A549 (cell line): ENCODE measurements at regions not wholly inside any gene's neighbourhood (a gene's known extent, or its start where the extent isn't known, plus 50 kb on each side); places are given as distances from the start of the nearest gene placed in this dataset.
"Not testable (repeated sequence)": the region's sequence is repeated elsewhere in the genome, so short reads cannot be mapped to it uniquely, and the experiment has no call there.

Source experiments
- ATAC-seq, 2 experiments: fragments of 200-7000 bp in 1 of 2; fragments of >200 bp in 1 of 2; cut with Nextera tagmentation in 1 of 2; cut with Tn5 transposase in 1 of 2; 3 replicates each; pipeline versions ENCODE4 v1.8.0 to v1.9.1; 2018 to 2020; ENCODE audit warnings: mild to moderate bottlenecking in 1 of 2, moderate library complexity in 1 of 2
- CTCF ChIA-PET: fragments of 300-600 bp; sonication (Branson Sonifier 250); formaldehyde crosslinking; extraction: SDS; loops from one replicate; lab custom pipeline; 2021; ENCODE audit warnings: antibody characterized with exemption, inconsistent platforms; lab: Yijun Ruan, JAX
- POLR2A ChIA-PET: fragments of 350-600 bp; formaldehyde crosslinking; extraction: SDS; loops from one replicate; lab custom pipeline; 2021; ENCODE audit warnings: antibody characterized with exemption, inconsistent platforms; lab: Yijun Ruan, JAX
- DNase-seq, 2 experiments: peaks; one replicate each; pipeline versions ENCODE4 v3.0.0 to v3.0.0-alpha.2; 2011 to 2016; ENCODE audit warnings: low read depth in 1 of 2, low spot score in 1 of 2
- FAIRE-seq: peaks from 2 replicates; lab custom pipeline; 2011; peaks lifted over from hg19 to GRCh38; lab: Jason Lieb, UNC
- H3K27ac ChIP-seq, 2 experiments: fragments of >200 bp; sonication (Bioruptor Twin); formaldehyde crosslinking; 3 replicates each; pipeline ENCODE4 v1.5.1; 2016 to 2017
- H3K4me1 ChIP-seq: fragments of >200 bp; sonication (Bioruptor Twin); formaldehyde crosslinking; 3 replicates; pipeline ENCODE4 v1.6.1; 2016
- H3K4me2 ChIP-seq: fragments of >200 bp; sonication (Bioruptor Twin); formaldehyde crosslinking; 3 replicates; pipeline ENCODE4 v1.6.1; 2016
- H3K4me3 ChIP-seq: fragments of >200 bp; sonication (Bioruptor Twin); formaldehyde crosslinking; 3 replicates; pipeline ENCODE4 v1.5.1; 2016
- H3K9me3 ChIP-seq: fragments of >200 bp; sonication (Bioruptor Twin); formaldehyde crosslinking; 3 replicates; pipeline ENCODE4 v1.6.1; 2016
- CBX8 ChIP-seq: fragments of 200-600 bp; sonication (generic); IDR thresholded peaks from 2 replicates; pipeline ENCODE4 v1.6.1; 2016
- CEBPB ChIP-seq, 2 experiments: fragments of >200 bp in 1 of 2; sonication (Bioruptor Twin) in 1 of 2; formaldehyde crosslinking in 1 of 2; IDR thresholded peaks; 2 replicates each; pipeline ENCODE4 v1.6.1; 2012 to 2016
- CHD4 ChIP-seq: fragments of 200-600 bp; sonication (generic); IDR thresholded peaks from 2 replicates; pipeline ENCODE4 v1.6.1; 2016; ENCODE audit warnings: antibody characterized with exemption, mild to moderate bottlenecking, borderline replicate concordance
- EP300 ChIP-seq, 2 experiments: fragments of >200 bp; sonication (Bioruptor Twin); formaldehyde crosslinking; IDR thresholded peaks; 2 replicates in 1 of 2; 3 replicates in 1 of 2; pipeline ENCODE4 v1.6.1; 2016 to 2017
- ESRRA ChIP-seq: fragments of 150-350 bp; IDR thresholded peaks from 2 replicates; pipeline ENCODE4 v1.6.1; 2014; ENCODE audit warnings: mild to moderate bottlenecking, low read length, borderline replicate concordance
- GATA3 ChIP-seq: IDR thresholded peaks from 2 replicates; pipeline ENCODE4 v1.6.1; 2012; ENCODE audit warnings: borderline replicate concordance
- HDAC2 ChIP-seq: fragments of 200-600 bp; sonication (generic); IDR thresholded peaks from 2 replicates; pipeline ENCODE4 v1.6.1; 2016
- HES2 ChIP-seq: fragments of >200 bp; sonication (Bioruptor Twin); formaldehyde crosslinking; IDR thresholded peaks from 2 replicates; pipeline ENCODE4 v1.6.1; 2016
- HEYL ChIP-seq: fragments of 250-450 bp; sonication (Bioruptor Pico); IDR thresholded peaks from 2 replicates; pipeline ENCODE4 v1.8.0; 2021; ENCODE audit warnings: mild to moderate bottlenecking, moderate library complexity
- HOXA7 ChIP-seq: fragments of 250-450 bp; sonication (Bioruptor Pico); IDR thresholded peaks from 2 replicates; pipeline ENCODE4 v1.5.0; 2020; ENCODE audit warnings: mild to moderate bottlenecking, moderate library complexity
- JUNB ChIP-seq: fragments of >200 bp; sonication (Bioruptor Twin); formaldehyde crosslinking; IDR thresholded peaks from 2 replicates; pipeline ENCODE4 v1.6.1; 2016
- KDM1A ChIP-seq: fragments of 200-600 bp; sonication (generic); IDR thresholded peaks from 2 replicates; pipeline ENCODE4 v1.6.1; 2016; ENCODE audit warnings: low read depth, mild to moderate bottlenecking
- MAFK ChIP-seq: fragments of 450-650 bp; IDR thresholded peaks from 2 replicates; pipeline ENCODE4 v1.6.1; 2014; ENCODE audit not compliant: partially characterized antibody
- MYC ChIP-seq: IDR thresholded peaks from 2 replicates; pipeline ENCODE4 v1.6.1; 2012; ENCODE audit warnings: mild to moderate bottlenecking, inconsistent platforms, low read length, improper control_type of control experiment, borderline replicate concordance
- NFE2L2 ChIP-seq: fragments of 150-350 bp; conservative IDR thresholded peaks from 2 replicates; pipeline ENCODE4 v1.6.1; 2014; ENCODE audit warnings: low read length
- NR3C1 ChIP-seq: fragments of >200 bp; sonication (Bioruptor Twin); formaldehyde crosslinking; IDR thresholded peaks from 3 replicates; pipeline ENCODE4 v1.6.1; 2017
- PHF8 ChIP-seq: fragments of 200-600 bp; sonication (generic); IDR thresholded peaks from 2 replicates; pipeline ENCODE4 v1.6.1; 2016; ENCODE audit warnings: low read depth, mild to moderate bottlenecking, antibody characterized with exemption, moderate library complexity, borderline replicate concordance
- POLR2A ChIP-seq: IDR thresholded peaks from 2 replicates; pipeline ENCODE4 v1.6.1; 2012; ENCODE audit warnings: mild to moderate bottlenecking, low read length
- POLR2AphosphoS2 ChIP-seq: conservative IDR thresholded peaks from 2 replicates; pipeline ENCODE4 v1.6.1; 2012; ENCODE audit warnings: low read length, improper control_type of control experiment, inconsistent platforms
- RARB ChIP-seq: fragments of 250-450 bp; sonication (Bioruptor Pico); IDR thresholded peaks from 2 replicates; pipeline ENCODE4 v1.8.0; 2021; ENCODE audit warnings: mild to moderate bottlenecking, moderate library complexity
- RCOR1 ChIP-seq: fragments of 150-350 bp; IDR thresholded peaks from 2 replicates; pipeline ENCODE4 v1.6.1; 2014; ENCODE audit warnings: antibody characterized with exemption, low read length, low read depth
- SMC3 ChIP-seq: fragments of >200 bp; sonication (Bioruptor Twin); formaldehyde crosslinking; IDR thresholded peaks from 3 replicates; pipeline ENCODE4 v1.6.1; 2018; ENCODE audit warnings: inconsistent platforms
- SREBF2 ChIP-seq: fragments of 450-650 bp; IDR thresholded peaks from 2 replicates; pipeline ENCODE4 v1.6.1; 2014; ENCODE audit warnings: mild to moderate bottlenecking, moderate library complexity
- TFCP2L1 ChIP-seq: fragments of 250-450 bp; sonication (Bioruptor Pico); IDR thresholded peaks from 2 replicates; pipeline ENCODE4 v1.5.0; 2021; ENCODE audit warnings: mild to moderate bottlenecking
- TP53 ChIP-seq: fragments of 250-450 bp; sonication (Bioruptor Pico); IDR thresholded peaks from 2 replicates; pipeline ENCODE4 v1.5.0; 2021; ENCODE audit warnings: mild to moderate bottlenecking, moderate library complexity
- ZC3H11A ChIP-seq: fragments of 450-650 bp; IDR thresholded peaks from 2 replicates; pipeline ENCODE4 v1.6.1; 2014; ENCODE audit warnings: antibody characterized with exemption, mild to moderate bottlenecking
- ZSCAN20 ChIP-seq: fragments of 250-450 bp; sonication (Bioruptor Pico); IDR thresholded peaks from 2 replicates; pipeline ENCODE4 v1.8.0; 2022; ENCODE audit warnings: mild to moderate bottlenecking, moderate library complexity
- WGBS: methylation state at CpG from one replicate; pipeline ENCODE4 v1.1.6; 2017; ENCODE audit errors: missing lambda C conversion rate; 5-methylcytosine and 5-hydroxymethylcytosine counted together
- TF ChIP-seq, protein P1 (sequence below): IDR thresholded peaks from 2 replicates; pipeline ENCODE4 v1.6.1; 2012; ENCODE audit warnings: low read depth, borderline replicate concordance

GRCh38 chr5:51230336-51230735, 152.9 kb upstream of the ISL1 start:
- H3K4me3 ChIP-seq, result no peak overlapping the region
- ChIA-PET CTCF (no interaction called here), POLR2A (no interaction called here)
- no peaks in the 10 kb centered on the region for H3K4me1 ChIP-seq
- no peak for TF ChIP-seq HOXA7 (CRISPR knock-in tag)
- no peak for TF ChIP-seq HEYL
- TF ChIP-seq EP300 (IDR thresholded peaks at IDR 0.05), result no peak
- no peak for TF ChIP-seq ESRRA
- TF ChIP-seq CBX8, result no peak
- no peak for TF ChIP-seq HES2
- TF ChIP-seq, protein P1, sequence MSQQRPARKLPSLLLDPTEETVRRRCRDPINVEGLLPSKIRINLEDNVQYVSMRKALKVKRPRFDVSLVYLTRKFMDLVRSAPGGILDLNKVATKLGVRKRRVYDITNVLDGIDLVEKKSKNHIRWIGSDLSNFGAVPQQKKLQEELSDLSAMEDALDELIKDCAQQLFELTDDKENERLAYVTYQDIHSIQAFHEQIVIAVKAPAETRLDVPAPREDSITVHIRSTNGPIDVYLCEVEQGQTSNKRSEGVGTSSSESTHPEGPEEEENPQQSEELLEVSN, result no peak
- TF ChIP-seq KDM1A, result no peak
- no peak for TF ChIP-seq POLR2AphosphoS2
- no peak for TF ChIP-seq NFE2L2
- TF ChIP-seq POLR2A, result no peak
- TF ChIP-seq SMC3, result no peak
- TF ChIP-seq HDAC2, result no peak
- TF ChIP-seq SREBF2, result no peak
- no peak for TF ChIP-seq TFCP2L1 (CRISPR knock-in tag)
- no peak for TF ChIP-seq GATA3
- DNase-seq (no peak), FAIRE-seq (no peak), ATAC-seq (no peak)
- H3K27ac ChIP-seq, result no peak overlapping the region
- H3K9me3 ChIP-seq, result 0 out of 3 replicates have a peak, but pooled peaks cover 2% of the 10 kb centered on the region
- no peak overlapping the region for H3K4me2 ChIP-seq

DNA sequence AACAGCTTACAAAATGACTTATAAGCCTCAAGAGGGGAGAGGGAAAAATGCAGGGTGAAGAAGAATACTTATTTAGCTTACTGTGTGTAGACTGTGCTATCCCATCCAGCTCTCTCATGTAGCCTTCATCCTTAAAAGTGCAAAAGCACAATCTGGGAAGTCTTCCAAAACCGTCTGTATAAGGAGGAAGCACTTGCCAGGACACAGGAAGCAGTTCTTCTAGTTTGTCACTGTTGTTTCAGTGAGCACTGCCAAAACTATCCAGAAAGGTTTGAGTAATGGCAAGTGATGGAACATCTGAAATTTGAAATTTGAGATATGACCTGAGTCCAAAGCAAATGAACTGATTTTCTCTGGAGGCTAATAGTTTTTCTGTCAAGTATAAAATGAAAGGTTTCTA, 140.8 kb upstream of the ISL1 start:
- CTCF ChIA-PET, result interaction anchor here (1.4 kb wide), 1 partner anchor 8 kb away, joined by 3 read pairs; no protein-coding TSS in a partner anchor
- DNase-seq (no peak), ATAC-seq (no peak), FAIRE-seq (no peak)
- Histone ChIP-seq H3K27ac (no peak overlapping the region), H3K4me3 (no peak overlapping the region), H3K9me3 (no peaks in the 10 kb centered on the region), H3K4me2 (no peak overlapping the region), H3K4me1 (no peaks in the 10 kb centered on the region)
- POLR2A ChIA-PET, result no interaction called here
- 0% methylated on average over 1 of the region's 1 CpG for WGBS
- no peak for TF ChIP-seq POLR2A
- TF ChIP-seq MYC, result no peak
- no peak for TF ChIP-seq ZSCAN20 (CRISPR knock-in tag)
- no peak for TF ChIP-seq ESRRA
- no peak for TF ChIP-seq NR3C1
- TF ChIP-seq EP300 (IDR thresholded peaks at IDR 0.05), result no peak
- TF ChIP-seq CBX8, result no peak
- TF ChIP-seq POLR2AphosphoS2, result no peak
- TF ChIP-seq CEBPB (IDR thresholded peaks at IDR 0.05), result no peak
- TF ChIP-seq MAFK, result no peak
- TF ChIP-seq TP53, result no peak
- TF ChIP-seq RARB (CRISPR knock-in tag), result no peak
- TF ChIP-seq JUNB, result no peak
- TF ChIP-seq ZC3H11A, result no peak
- TF ChIP-seq RCOR1, result no peak
- TF ChIP-seq CHD4, result no peak
- TF ChIP-seq SMC3, result no peak
- TF ChIP-seq, protein P1, result no peak
- no peak for TF ChIP-seq PHF8

DNA sequence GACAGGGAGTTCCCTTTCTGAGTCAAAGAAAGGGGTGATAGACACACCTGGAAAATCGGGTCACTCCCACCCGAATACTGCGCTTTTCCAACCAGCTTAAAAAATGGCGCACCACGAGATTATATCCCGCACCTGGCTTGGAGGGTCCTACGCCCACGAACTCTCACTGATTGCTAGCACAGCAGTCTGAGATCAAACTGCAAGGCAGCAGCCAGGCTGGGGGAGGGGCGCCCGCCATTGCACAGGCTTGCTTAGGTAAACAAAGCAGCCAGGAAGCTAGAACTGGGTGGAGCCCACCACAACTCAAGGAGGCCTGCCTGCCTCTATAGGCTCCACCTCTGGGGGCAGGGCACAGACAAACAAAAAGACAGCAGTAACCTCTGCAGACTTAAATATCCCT, 132.3 kb upstream of the ISL1 start:
- WGBS, result 18% methylated on average over 8 of the region's 10 CpGs

More for the DNA sequence above, 132.3 kb upstream of the ISL1 start:
- POLR2A ChIA-PET, FAIRE-seq, ATAC-seq, H3K4me2 ChIP-seq, H3K4me3 ChIP-seq, CTCF ChIA-PET, H3K4me1 ChIP-seq, H3K27ac ChIP-seq, DNase-seq, H3K9me3 ChIP-seq: not testable (repeated sequence)
